Fibroblast of skin of abdomen (primary cell): ENCODE measurements at regions not wholly inside any gene's neighbourhood (a gene's known extent, or its start where the extent isn't known, plus 50 kb on each side); places are given as distances from the start of the nearest gene placed in this dataset.
"Not testable (repeated sequence)": the region's sequence is repeated elsewhere in the genome, so short reads cannot be mapped to it uniquely, and the experiment has no call there.

ENCODE experiments used
- DNase-seq: peaks from one replicate; pipeline ENCODE4 v3.0.0-alpha.2; 2013

DNA sequence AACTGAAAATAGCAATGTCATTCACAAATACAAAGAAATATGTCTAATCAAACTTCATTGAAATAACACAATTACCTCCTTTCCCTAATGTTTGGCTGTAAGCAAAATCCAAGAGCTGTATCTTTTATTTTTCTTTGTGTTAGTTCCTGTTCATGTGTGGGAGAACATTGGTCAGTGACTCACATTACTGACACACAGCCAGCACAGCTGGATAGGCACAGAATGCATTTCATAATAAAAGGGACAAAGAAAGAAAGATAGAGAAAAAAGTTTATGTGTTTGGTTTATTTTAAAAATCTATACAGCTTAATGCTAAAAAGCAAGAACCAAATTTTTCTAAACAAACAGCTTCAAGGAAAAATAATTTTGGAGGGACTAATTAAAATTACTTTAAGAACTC lies 185.6 kb upstream of the COL3A1 start:
- peak; percentile 87 for DNase-seq

DNA sequence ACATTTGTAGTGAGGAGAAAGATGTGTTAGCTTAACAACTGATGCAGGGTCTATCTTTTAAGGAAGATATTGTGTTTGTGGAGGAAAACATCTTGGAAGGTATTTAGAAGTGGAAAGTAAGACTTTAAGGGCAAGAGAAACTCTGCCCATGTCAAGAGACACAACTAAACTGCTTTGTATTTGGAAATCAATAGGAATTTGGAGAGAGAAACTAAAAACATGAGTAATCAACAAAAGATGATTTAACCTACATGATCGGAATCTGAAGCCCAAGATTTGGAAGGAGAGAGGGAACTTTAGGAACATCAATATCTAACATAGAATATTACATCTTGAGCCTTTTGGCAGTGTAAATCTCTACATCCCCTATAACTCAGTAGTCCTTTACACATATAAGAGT lies 184.2 kb upstream of the COL3A1 start:
- DNase-seq = no peak

DNA sequence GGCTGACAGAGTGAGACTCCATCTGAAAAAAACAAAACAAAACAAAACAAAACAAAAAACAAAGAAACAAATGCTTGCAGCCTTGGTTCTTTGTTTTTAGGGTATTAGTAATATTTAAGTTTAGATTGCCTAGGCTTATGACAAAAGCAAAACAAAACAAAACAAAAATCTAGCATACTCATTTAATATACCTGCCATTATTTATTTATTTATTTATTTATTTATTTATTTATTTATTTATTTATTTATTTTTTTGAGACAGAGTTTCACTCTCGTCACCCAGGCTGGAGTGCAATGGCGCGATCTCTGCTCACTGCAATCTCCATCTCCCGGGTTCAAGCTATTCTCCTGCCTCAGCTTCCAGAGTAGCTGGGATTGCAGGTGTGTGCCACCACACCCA lies 179.7 kb upstream of the COL3A1 start:
- DNase-seq = not testable (repeated sequence)

DNA sequence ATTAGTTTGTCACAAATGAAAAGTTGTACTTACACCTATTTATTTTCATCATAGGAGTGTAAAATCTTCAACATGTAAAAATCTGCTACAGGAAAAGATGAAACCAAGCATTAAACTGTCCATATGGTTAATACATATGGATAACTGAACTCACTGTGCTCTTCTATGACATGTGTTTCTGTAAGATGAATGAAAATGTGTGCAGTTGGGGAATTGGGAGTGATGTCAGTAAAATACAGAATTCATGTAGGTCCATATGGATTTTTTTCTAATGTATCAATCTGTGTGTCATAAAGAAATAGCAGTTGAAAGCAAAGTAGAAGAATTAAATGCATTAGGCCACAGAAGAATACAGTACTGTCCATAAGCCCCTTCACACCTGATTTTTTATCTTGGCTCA lies 178.4 kb upstream of the COL3A1 start:
- DNase-seq = no peak

DNA sequence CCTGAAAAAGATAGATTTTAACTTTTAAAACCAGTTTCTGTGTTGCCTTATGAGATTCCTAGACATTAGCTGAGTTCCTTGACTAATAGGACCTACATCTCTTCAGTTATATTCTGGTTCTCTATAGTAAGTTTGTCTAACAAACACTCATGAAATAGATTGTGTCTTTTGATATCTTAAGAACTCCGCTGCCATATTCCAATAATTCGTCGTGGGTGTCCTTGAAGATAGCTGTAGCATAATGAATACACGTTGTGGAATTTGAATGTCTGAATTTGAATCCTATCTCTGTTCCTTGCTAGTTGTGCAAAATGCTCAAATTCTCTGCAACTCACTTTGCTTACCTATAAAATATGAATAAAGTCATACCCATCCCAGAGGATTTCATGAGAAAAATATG lies 176.8 kb upstream of the COL3A1 start:
- DNase-seq = no peak

DNA sequence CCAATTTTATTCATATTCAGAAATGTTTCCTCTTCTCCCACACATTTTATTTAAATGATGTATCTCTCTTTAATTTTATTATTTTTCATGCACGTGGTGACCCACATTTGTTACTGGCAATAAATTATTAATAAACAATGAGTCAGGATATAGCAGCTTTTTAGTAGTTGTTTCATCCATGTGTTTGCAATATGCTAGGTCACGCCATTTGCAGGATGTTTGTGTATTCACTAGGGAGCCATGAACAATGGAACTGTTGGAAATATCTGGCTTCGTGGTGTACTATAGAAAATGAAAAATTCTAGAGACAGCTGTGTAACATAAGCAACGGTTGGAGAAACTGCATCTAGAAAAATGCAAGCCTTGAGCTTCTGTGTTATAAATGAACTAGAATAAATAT lies 176.0 kb upstream of the COL3A1 start:
- peak; percentile 83 for DNase-seq

DNA sequence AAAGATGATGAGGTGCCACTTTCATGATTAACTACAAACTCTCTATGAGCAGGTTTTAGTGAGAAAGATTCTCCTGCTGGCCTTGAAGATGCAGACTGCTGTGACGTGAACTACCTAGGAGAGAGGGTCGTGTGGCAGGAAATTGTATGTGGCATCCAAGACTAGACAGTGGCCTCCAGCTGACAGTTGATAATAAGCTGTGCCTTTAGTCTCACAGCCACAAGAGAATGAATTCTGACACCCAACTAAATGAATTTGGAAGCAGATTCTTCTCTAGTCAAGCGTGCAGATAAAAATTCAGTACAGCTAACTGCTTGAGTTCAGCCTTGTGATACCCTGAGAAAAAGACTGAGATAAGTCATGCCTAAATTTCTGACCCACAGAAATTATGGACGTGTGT lies 169.0 kb upstream of the COL3A1 start:
- DNase-seq = no peak

DNA sequence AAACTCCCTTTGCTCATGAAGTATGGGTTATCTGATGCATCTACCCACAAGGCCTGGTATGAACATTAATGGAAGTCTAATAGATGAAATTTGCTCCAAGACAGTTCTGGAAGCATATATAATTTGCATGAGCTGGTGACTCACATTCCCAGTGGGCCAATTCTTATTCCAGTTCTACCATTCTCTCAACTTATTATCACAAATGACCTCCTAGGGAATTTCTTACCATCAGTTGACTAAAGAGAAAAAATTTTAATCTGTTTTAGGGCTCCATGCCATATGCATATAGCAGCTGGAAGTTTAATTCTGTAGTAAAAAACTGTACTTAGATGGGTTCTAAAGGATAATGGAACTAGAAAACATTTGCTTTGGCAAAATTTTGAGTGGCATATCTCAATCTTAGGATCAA lies 165.2 kb upstream of the COL3A1 start:
- peak; percentile 96 for DNase-seq

DNA sequence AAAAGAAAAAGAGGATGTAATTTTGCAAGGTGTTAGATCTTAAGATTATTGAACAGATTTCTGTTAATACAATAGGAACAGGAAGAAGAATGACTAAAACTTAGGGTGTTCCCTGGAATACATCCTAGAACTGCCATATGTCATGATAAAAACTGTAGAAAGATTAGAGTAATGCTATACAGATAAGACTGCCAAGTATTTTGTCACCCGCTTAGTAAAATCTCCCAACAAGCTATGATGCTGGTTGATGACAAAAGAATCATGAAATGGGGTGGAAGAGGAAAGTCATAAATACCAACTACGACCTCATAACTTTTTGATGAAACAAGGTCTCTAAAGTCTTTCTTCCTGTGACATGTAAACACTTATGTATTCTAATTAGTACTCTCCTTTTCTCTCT lies 163.6 kb upstream of the COL3A1 start:
- peak; percentile 62 for DNase-seq

DNA sequence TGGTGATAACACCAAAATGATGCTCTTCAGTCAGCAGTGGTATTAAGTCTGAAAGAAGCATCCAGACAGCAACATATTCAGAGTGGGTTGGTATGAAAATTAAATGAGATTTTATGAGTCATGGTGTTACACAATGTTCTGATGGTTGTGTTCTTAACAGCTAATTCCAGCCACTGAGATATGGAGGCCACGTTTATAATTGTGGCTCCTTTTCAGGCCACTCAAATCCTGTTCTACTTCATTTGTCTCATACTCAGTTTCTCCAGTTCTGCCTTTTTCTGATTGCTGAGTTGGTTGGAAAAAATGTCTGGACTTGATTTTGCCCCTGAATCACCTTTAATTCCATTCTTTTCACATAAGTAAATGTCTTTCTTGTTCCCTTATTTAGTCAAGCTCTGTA lies 162.7 kb upstream of the COL3A1 start:
- DNase-seq = peak; percentile 90

DNA sequence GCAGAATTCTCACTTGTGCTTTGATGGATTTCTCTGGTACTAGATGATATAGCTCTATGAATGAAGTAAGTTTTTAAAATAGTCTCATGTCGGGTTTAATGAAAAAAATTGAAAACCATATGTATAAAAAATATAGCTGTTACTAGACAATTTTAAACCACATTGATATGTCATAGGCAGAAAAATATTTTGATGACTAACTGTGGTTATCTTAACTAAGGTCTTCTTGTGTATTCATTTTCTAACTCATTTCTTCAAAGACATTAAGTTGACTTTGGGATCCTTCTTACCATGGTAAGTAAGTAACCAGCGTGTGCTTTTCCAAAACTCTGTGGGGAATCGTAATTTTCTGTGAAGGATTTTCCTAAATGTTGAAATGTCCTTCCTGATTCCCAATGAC lies 160.9 kb upstream of the COL3A1 start:
- peak; percentile 89 for DNase-seq

DNA sequence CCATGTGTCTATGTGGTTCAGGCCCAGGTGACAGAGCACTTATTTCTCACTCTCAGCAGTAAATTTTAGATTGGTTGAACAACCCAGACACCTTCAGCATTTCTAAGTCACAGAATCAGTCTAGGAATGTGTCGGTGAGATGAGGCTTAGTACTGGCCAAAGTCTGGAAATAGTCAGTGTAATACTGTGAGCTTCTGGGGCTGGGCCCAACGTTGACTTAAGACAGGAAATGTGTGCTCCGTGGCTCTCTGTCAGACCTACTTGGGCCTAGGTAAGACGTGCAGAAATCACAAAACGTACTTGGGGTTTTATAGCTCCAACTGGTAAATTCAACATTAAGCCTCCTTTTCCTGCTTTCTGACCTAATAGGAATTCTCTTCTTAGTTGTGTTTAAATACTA lies 160.3 kb upstream of the COL3A1 start:
- DNase-seq = peak; percentile 82

DNA sequence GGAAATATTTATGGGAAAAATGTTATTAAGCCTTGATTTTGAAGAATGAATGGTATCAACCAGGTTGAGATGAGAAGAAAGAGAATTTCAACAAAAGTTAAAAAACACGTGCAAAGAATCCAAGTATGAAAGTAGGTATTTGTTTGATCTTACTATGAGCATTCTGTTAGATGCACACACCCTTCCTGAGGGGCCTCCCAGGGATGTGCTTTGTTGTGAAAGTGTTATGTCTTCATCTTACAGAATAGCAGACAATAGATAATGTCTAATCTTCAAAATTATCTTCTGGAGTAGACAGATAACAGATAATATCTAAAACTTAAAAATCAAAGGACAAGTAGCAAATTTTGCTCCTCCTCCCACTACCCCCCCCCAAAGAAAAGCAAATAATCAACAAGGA lies 155.2 kb upstream of the COL3A1 start:
- no peak for DNase-seq

DNA sequence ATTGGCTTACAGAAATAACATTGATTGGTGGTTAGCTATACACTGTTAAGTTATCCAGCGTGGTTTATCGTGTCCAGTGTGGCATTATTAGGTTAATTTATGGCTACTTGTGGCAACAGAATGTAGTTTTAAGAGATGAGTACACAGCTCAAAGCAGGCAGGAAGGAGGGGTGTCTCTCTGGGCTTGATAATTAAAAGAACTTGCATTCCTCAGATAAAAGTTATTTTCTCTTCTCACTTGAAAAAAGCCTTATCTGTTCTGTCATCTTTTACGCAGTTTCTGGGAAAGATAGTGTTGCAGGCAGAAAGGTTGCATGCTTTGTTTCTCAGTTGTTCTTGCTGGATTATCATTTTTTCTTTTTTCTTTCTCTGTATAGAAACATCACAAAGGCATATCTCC lies 154.4 kb upstream of the COL3A1 start:
- DNase-seq = peak; percentile 61

DNA sequence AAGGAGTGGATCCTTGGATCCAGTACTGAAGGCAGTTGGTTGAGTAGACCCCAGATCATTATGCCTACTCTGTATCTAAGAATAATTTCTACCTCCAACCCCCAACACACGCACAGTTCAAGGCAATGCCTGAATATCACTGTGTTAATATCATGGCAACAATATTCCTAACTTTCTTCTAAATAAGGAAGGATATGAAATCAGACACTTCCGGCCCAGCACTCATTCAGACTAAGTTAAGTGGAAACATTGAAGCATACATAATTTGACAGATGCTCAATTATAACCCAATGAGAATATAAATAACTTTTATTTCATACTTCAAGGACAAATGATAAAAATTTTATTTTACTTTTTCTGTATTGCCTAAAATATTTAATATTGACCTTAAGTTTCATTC lies 153.6 kb upstream of the COL3A1 start:
- no peak for DNase-seq

DNA sequence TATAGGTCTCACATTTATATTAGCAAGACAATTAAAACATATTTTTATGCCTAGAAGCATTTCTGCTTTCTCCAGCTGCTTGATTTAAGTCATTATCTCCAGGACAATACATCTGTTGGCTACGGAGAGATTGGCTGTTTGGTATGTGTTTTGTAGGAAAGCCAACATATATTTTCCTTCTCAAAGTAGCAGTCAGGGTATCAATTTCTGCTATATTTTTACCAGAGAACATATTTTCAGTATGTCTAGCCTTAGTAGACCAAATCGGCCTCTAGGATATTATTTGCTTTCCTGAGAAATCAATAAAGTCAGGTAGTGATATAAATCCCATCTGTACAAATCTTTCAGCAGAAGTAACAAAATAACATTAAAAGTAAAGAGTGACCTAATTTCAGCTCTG lies 150.0 kb upstream of the COL3A1 start:
- DNase-seq = no peak

DNA sequence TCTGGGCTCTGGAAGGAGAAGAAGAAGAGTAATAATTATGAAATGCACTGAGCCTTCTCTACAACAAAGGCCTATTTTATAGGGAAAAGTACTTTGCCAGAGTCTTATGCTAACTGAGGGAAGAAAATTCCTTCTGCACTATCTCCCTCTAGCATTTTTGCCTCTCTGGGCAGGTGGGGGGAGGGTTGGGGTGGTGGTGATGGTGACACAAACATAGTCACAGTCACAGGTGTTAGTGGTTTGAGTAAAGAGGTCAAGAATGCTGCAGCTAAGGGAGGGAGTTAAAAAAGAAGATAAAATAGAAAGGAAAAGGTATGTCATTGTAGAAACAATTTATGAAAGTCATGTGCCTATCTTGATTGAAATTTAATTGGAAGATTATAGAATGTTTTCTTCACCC lies 140.8 kb upstream of the COL3A1 start:
- no peak for DNase-seq

DNA sequence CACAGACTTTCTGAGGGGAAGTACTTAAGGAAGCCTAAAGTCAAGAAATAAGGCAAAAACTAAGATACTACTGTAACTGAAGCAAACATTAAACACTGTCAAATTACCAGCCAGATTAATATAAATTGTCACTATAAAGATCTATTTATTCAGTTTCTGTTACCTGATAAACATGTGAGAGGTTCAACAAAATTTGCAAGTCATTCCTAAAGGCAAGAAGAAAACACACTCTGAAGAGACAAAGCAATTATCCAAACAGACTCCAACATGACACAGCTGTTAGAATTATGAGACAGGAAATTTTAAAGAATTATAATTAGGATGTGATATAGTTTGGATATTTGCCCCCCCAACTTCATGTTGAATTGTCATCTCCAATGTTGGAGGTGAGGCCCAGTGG lies 140.4 kb upstream of the COL3A1 start:
- no peak for DNase-seq

DNA sequence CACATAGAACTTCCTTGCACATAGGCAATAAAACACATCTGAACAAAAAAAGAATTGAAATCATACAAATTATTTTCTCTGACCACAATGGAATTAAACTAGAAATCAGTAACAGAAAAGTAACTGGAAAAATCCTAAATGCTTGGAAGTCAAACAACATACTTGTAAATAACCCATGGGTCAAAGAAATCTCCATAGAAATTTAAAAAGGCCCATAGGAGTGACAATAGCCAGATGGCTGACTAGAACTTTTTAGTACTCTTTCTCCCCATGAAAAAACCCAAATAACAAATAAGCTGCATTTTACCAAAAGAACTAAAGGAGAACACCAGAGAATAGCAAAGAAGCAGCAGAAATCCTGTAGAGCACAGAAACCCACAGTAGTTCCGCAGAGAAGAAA lies 139.2 kb upstream of the COL3A1 start:
- no peak for DNase-seq

DNA sequence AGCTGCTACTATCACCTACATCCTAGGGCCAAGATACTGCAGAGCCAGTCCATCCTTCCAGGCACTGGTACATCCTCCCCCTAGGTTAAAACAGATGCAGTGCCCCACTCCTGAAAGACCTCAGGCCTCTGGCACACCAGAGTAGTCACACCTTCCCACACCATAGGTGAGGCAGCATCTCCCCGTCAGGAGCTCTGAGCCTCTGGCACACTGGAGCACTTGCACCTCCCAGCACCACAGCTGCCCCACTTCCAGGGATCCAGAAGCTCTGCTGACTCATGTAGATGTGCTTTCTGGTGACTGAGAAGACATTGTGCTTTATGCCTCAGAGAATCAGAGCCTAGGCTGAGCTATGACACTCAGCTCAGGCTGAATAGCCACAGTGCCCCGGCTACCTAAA lies 138.4 kb upstream of the COL3A1 start:
- DNase-seq = no peak

DNA sequence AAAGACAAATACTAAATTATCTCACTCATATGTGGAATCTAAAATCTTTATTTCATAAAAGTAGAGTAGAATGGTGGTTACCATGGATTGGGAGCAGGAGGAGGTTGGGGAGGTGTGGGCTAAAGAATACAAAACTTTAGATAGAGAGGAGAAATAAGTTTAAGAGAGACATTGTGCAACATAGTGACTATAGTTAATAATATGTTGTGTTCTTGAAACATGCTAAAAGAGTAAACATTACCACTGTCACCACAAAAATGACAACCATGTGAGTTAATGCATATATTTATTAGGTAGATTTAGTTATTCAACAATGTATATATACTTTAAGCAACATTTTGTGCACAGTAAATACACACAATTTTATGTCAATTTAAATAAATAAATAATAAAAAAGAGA lies 128.5 kb upstream of the COL3A1 start:
- peak; percentile 21 for DNase-seq

DNA sequence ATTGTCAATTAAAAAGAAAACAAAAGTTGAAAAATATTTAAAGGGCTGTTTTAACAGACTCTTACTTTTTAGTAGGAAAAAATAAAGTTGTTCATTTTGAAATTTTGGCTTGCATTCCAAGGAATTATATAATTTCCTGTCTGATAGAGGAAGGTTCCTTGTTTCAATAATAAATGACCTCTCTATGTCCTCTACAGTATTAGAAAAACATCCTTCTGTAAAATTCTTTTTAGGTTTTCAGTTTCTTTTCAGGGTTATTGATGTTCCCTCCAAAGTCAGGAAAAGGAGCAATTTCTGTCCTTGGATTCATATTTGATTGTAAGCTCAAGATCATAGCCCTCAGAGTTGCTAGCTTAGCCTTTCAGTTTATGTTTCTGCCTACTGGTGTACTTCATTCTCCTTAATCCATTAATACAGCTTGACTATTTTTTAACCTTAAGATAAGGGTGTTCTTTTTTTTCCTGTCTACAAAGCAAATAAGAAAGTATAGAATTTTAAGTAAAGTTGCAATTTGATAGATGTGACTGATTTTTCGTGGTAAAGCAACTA lies 125.2 kb upstream of the COL3A1 start:
- no peak for DNase-seq

DNA sequence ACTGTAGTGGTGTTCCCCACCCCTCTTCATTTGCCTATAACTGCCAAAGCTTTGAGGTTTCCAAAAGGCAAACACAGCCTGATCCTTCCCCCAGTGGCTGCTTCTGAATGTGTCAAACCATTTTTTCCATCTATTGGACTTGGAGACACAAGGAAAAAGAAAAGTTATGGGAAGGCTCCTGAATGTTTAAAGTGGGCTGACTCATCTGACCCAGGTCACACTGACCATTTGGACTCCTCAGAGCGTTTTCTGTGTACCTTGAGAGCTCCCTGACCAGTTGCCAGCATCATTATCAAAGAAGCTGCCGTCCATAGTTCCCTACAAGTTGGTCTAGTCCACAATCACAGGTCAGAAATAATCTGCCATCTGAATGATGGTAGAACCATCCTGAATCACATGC lies 123.4 kb upstream of the COL3A1 start:
- no peak for DNase-seq

DNA sequence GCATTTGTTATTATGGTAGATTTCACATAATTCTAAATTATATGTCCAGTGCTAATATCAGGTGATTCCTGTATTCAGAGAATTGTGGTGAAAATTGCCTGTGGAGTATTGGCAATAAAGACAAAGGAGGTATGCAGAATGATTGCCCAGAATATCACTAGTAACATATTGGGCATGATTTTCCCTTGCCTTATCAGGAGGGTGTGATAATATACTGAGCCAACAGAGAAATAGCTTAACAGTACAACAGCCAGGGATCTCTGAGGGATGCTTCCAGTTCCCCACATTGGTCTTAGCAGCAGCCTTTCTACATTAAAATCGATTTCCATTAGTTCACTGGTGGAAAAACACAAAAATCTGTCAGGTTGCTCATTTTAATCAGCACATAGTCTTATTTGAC lies 122.9 kb upstream of the COL3A1 start:
- DNase-seq = no peak

DNA sequence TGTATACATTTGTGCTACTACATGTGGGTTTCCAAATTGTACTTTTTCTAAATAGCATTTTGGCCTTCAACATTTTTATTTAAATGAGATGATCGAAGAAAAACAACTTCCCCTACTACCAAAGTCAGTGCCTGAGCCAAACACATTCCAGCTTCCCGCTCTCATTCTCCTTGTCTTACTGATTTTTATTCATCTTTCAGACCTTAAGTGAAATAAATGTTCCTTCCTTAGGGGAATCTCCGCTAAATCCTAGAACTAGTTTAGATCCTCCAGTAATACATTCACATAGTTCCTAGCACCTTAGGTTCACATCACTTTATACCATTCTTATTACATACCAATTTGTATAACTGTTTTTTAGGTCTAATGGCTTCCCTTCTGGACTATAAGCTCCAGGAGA lies 122.3 kb upstream of the COL3A1 start:
- no peak for DNase-seq

DNA sequence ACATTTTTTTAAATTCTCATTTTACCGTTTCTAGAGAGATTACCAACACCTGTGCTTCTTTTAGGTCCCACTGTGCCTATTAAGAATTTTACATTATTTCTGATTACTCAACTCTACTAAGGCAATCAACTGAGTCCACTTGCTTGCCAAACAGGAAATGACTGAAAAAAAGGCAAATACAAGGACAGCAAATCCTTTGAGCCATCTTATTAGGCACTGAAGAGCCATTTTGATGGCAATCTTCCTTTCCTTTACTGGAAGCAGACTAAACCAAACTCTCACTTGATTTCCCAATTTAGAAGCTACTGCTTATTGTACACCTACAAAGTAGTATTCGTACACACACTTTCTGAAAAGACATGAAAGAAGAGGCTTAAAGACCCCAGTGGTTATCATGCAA lies 121.4 kb upstream of the COL3A1 start:
- peak; percentile 18 for DNase-seq
